ENCODE measurements at regions not wholly inside any gene's neighbourhood (a gene's known extent, or its start where the extent isn't known, plus 50 kb on each side); places are given as distances from the start of the nearest gene placed in this dataset.

DNA sequence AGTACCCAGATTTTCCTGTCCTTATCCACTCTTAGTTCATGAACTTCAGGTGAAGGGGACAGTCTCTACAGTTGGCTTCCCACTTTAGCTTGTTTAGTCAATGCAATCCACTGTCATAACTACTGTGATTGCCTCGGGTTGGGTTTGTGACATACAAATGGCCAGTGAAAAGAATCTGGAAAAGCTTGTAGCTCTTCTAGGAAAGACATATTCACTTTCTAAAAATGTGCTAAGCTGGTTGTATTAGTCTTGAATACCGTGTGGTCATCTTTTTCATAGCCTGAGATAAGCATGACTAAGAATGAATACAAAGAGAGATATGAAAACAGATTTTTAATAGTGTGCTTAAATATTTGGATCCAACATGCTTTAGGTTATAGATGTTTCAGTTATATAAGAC, 1443.5 kb upstream of the IGFBP7 start:
- no peak for DNase-seq (ENCODE audit: low read depth)

DNA sequence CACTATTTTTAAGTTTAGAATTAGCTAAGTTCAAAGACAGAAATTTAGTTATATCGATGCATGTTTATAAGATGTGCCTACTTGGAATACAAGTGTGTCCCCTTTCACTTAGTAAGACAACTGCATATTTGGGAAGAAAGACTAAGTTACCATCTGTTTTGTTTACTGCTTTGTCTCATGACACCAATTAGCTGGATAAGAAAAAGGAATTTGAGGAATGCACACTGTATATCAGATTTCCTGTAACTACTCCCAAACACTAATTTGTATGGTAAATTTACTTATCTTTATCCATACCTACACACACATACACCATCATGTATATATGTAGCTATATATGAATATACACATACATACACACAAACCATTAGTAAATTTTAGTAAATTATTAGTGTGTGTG, 1442.8 kb upstream of the IGFBP7 start:
- DNase-seq (ENCODE audit: low read depth), result no peak

GRCh38 chr4:58551676-58552075, 1441.5 kb upstream of the IGFBP7 start:
- DNase-seq (ENCODE audit: low read depth), result no peak

DNA sequence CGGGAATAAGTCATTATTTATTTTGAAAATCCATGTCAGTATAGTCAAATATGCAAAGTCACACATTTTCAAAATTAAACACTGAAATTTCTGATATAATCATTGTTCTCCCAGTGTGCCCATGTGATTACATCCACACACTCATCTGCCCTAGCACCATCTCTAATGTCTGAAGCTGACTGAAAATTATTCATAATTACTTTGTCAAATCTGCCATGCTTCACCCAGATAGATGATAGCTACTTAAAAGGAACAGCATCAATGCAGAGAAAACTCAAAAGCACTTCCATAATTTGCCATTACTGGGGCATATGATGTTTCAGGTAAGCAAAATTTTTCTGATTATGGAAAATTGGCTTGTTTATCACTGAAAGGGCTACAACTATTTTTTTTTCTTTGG, 1433.3 kb upstream of the IGFBP7 start:
- DNase-seq (ENCODE audit: low read depth), result no peak

DNA sequence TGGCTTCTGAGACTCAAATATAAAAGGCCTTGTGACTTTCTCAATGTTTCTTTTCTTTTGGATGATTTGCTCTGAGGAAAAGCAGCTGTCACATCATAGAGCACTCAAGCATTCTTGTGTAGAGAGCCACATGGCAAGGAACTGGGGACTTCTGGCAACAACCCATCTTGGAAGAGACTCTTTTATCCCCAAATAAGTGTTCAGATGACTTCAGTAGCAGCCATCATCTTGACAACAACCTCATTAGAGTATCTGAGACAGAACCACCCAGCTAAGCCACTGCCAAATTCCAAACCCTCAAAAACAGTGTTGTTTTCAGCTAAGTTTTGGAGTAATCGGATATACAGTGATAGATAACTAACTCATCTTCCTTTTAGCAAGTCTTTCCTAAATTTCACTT, 1431.7 kb upstream of the IGFBP7 start:
- no peak for DNase-seq (ENCODE audit: low read depth)

DNA sequence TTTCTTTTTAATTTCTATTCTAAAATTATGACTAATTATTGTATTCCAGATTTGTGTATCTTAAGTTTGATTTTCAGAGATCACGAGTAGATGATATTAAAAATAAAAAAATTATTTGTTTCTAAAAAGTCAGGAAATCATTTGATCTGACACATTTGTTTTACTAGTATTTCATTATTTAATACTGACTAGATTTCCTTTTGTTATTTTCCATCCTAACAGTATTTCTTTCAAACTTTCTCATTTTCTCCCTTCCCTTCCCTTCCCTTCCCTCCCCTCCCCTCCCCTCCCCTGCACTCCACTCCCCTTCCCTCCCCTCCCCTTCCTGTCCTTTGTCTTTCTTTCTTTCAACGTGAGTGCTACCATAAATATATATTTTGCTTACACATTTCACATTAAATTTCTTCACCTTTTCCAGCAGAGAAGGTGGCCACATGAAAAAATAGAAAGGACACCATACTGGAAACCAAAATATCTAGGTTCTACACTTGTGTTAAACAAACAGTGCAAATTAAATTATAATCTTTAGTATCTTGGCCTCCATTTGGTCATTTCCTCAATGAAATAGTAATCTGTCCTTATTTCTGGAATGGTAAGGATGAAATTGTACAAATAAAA, 1412.7 kb upstream of the IGFBP7 start:
- no peak for DNase-seq (ENCODE audit: low read depth)

DNA sequence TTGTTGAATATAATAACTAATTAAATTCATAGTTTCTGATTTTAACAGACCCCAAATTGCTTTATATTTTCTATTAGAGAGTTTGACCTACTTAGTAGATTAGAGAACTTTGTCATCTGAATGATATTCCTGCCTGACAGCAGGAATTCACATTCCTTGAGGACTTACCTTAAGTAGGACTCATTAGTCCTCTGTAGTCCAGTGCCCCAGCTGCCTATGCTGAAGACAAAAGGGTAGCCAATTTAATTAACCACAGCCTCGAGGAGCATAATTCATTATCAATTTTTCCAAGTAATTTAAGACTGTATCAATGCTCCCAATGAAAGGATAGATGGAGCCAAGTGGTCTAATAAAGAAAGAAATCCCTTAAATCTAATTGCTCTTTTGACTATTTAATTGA, 1405.0 kb upstream of the IGFBP7 start:
- no peak for DNase-seq (ENCODE audit: low read depth)

GRCh38 chr4:58514299-58514698, 1404.1 kb upstream of the IGFBP7 start:
- no peak for DNase-seq (ENCODE audit: low read depth)

GRCh38 chr4:58510652-58511051, 1400.5 kb upstream of the IGFBP7 start:
- DNase-seq (ENCODE audit: low read depth), result no peak

- DNase-seq (ENCODE audit: low read depth), result no peak
Measured at GRCh38 chr4:58507079-58507478, 1396.9 kb upstream of the IGFBP7 start.

DNA sequence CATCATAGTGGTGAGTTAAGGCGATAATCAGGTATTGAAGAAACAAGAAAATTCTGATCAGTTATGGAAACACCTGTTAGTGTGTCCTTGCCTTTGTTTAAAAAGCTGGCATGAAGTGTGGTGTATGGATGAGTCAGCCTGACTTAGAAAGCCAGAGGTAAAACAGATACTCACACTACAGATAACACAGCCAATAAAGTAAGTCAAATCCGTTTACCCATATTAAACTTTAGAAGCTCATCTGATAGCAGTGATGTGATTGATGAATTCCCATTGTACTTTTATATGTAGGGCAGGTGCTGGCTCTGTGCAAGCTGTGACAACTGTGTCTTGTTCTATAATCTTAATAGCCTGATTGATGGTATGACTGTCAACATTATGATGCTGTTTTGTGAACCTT, 1392.7 kb upstream of the IGFBP7 start:
- no peak for DNase-seq (ENCODE audit: low read depth)

GRCh38 chr4:58499182-58499581, 1389.0 kb upstream of the IGFBP7 start:
- DNase-seq (ENCODE audit: low read depth), result no peak

DNA sequence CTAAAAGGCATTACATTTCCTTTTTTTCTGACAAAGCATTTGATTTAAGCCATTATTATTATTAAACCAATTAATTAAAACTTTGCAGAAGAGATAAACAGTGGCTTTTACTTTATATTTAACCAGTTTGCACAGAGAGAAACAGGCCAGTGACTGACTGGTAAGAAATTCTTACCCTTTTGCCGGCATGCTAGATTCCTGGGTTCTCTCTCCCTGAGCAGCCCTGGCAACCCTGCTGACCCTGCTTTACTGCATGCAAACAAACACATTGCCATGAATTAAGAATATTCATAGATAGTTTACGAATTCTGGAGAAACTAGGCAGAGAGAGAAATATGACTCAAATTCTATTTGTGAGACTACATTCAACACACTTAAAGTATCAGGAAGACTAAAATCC, 1381.4 kb upstream of the IGFBP7 start:
- no peak for DNase-seq (ENCODE audit: low read depth)

GRCh38 chr4:58477950-58478349, 1367.8 kb upstream of the IGFBP7 start:
- no peak for DNase-seq (ENCODE audit: low read depth)

DNA sequence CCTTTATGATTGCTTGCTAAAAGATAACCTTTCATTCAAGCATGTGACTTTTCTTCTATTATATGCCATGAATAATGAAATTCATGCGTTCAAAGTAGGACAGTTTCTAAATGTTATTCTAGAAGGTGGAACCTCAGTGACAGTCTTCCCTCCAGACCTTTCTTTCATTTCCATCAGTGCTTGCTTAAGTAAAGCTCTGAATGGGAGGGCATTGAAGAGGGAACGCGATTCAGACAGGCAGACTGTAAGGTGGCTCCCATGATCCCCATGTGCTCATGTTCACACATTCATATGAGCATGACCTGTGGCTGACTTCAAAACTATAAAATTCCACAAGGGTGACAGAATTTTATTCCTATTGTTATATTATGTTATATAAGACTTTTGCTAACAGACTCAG, 1367.3 kb upstream of the IGFBP7 start:
- DNase-seq (ENCODE audit: low read depth), result no peak

GRCh38 chr4:58475097-58475496, 1364.9 kb upstream of the IGFBP7 start:
- no peak for DNase-seq (ENCODE audit: low read depth)

- no peak for DNase-seq (ENCODE audit: low read depth)
Measured at GRCh38 chr4:58465031-58465430, 1354.8 kb upstream of the IGFBP7 start.

DNA sequence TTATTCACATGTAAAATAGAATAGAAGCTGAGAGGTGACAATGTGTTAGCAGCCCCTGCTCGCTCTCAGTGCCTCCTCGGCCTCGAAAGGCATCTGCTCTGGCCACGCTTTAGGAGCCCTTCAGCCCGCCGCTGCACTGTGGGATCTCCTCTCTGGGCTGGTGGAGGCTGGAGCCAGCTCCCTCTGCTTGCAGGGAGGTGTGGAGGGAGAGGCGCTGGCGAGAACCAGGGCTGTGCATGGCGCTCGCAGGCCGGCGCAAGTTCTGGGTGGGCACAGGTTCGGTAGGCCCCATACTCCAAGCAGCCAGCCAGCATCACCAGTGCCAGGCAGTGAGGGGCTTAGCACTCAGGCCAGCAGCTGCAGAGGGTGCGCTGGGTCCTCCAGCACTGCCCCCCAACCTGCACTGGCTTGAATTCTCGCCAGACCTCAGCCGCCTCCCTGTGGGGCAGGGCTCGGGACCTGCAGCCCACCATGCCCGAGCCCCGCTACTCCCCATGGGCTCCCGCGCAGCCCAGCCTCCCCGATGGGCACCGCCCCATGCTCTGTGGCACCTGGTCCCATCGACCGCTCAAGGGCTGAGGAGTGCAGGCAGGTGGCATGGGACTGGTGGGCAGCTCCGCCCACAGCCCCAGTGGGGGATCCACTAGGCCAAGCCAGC, 1346.7 kb upstream of the IGFBP7 start:
- no peak for DNase-seq (ENCODE audit: low read depth)

DNA sequence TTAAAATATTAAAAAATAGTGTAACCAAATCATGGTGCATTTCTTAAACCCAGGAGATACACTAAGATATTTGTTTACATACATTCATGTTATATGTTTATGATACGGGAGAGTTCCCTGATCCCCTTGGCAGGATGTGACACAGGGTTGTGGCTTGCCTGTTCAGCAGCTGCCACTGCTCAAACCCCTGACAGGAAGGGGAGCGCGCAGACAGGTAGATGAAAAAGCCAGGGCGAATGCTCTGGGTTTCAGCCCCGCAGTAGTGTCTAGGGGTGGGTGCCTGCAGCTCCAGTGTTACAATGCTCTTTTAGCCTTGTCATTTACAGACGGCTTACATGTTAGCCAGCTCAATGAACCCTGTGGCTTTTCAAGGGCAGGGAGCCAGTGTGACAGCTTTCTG, 1343.8 kb upstream of the IGFBP7 start:
- DNase-seq (ENCODE audit: low read depth), result no peak

GRCh38 chr4:58451707-58452106, 1341.5 kb upstream of the IGFBP7 start:
- no peak for DNase-seq (ENCODE audit: low read depth)

GRCh38 chr4:58435871-58436270, 1325.7 kb upstream of the IGFBP7 start:
- no peak for DNase-seq (ENCODE audit: low read depth)

- DNase-seq (ENCODE audit: low read depth), result no peak
Measured at GRCh38 chr4:58413849-58414248, 1303.7 kb upstream of the IGFBP7 start.

GRCh38 chr4:58411904-58412303, 1301.7 kb upstream of the IGFBP7 start:
- DNase-seq (ENCODE audit: low read depth), result no peak

- DNase-seq (ENCODE audit: low read depth), result no peak
Measured at GRCh38 chr4:58406762-58407161, 1296.6 kb upstream of the IGFBP7 start.
